ENCODE measurements at regions not wholly inside any gene's neighbourhood (a gene's known extent, or its start where the extent isn't known, plus 50 kb on each side); places are given as distances from the start of the nearest gene placed in this dataset.

- H3K4me2 ChIP-seq, result no peak overlapping the region
- H3K4me3 ChIP-seq, result no peak overlapping the region
- TF ChIP-seq HOXB5 (CRISPR knock-in tag; IDR thresholded peaks at IDR 0.05) (no peak), POLR2AphosphoS2 (conservative IDR thresholded peaks at IDR 0.05; ENCODE audit: low read length) (no peak), E2F6 (IDR thresholded peaks at IDR 0.05; ENCODE audit: borderline replicate concordance, low read depth) (no peak), SMC3 (IDR thresholded peaks at IDR 0.05) (no peak), ZSCAN20 (CRISPR knock-in tag; IDR thresholded peaks at IDR 0.05) (no peak), RNF2 (IDR thresholded peaks at IDR 0.05; ENCODE audit: borderline replicate concordance, low read depth) (no peak), USF2 (IDR thresholded peaks at IDR 0.05) (no peak), KDM5A (IDR thresholded peaks at IDR 0.05) (no peak), CHD2 (IDR thresholded peaks at IDR 0.05; ENCODE audit: low read length, partially characterized antibody) (no peak), RAD21 (conservative IDR thresholded peaks at IDR 0.05 in 1 of 2, IDR thresholded peaks at IDR 0.05 in 1 of 2) (no peak), MAZ (IDR thresholded peaks at IDR 0.05; ENCODE audit: borderline replicate concordance, low read depth, low read length) (no peak), JUNB (IDR thresholded peaks at IDR 0.05) (no peak), CHD4 (IDR thresholded peaks at IDR 0.05; ENCODE audit: borderline replicate concordance) (no peak), EHMT2 (IDR thresholded peaks at IDR 0.05; ENCODE audit: low read depth) (no peak)
- TF ChIP-seq, protein P1, sequence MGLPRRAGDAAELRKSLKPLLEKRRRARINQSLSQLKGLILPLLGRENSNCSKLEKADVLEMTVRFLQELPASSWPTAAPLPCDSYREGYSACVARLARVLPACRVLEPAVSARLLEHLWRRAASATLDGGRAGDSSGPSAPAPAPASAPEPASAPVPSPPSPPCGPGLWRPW (IDR thresholded peaks at IDR 0.05), result no peak
- TF ChIP-seq, protein P2, sequence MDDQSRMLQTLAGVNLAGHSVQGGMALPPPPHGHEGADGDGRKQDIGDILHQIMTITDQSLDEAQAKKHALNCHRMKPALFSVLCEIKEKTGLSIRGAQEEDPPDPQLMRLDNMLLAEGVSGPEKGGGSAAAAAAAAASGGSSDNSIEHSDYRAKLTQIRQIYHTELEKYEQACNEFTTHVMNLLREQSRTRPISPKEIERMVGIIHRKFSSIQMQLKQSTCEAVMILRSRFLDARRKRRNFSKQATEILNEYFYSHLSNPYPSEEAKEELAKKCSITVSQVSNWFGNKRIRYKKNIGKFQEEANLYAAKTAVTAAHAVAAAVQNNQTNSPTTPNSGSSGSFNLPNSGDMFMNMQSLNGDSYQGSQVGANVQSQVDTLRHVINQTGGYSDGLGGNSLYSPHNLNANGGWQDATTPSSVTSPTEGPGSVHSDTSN (IDR thresholded peaks at IDR 0.05), result no peak
- WGBS (ENCODE audit: missing lambda C conversion rate), result 29% methylated on average over 5 of the region's 5 CpGs
- no peaks in the 10 kb centered on the region for H3K4me1 ChIP-seq
- ChIA-PET CTCF (no interaction called here), POLR2A (no interaction called here)
- H3K9me3 ChIP-seq, result no peaks in the 10 kb centered on the region
- ATAC-seq (no peak), DNase-seq (ENCODE audit: low read depth in 1 of 2, low spot score in 1 of 2) (no peak), FAIRE-seq (no peak)
- H3K27ac ChIP-seq, result no peak overlapping the region
Observed at GRCh38 chr21:24938573-24938972, 668.7 kb downstream of the MRPL39 start.

DNA sequence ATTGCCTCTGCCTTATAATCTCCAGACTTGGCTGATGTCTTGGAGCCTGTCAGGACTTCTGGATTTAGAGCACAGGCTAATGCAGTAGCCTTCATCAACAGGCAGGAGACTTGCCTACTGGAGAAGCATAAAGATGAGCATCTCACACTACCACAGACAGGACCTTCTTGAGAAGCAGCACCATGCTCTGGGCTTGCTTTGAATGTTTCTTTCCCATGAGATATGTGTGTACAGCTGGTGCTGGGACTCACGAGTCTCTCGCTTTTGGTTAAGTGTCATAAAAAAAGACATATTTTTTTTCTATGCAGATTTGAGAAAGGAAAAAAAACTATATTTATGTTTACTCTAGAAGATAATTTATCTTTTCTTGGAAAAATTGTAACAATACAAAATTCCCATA, 671.3 kb downstream of the MRPL39 start:
- ATAC-seq (no peak), FAIRE-seq (no peak), DNase-seq (ENCODE audit: low read depth in 1 of 2, low spot score in 1 of 2) (no peak)
- Histone ChIP-seq H3K27ac (no peak overlapping the region), H3K4me1 (no peaks in the 10 kb centered on the region), H3K4me2 (no peak overlapping the region), H3K4me3 (no peak overlapping the region), H3K9me3 (no peaks in the 10 kb centered on the region)
- ChIA-PET CTCF (no interaction called here), POLR2A (no interaction called here)
- TF ChIP-seq MYC (IDR thresholded peaks at IDR 0.05; ENCODE audit: borderline replicate concordance, low read length) (no peak), MAZ (IDR thresholded peaks at IDR 0.05; ENCODE audit: borderline replicate concordance, low read depth, low read length) (no peak), RCOR1 (IDR thresholded peaks at IDR 0.05; ENCODE audit: low read depth, low read length) (no peak), ZSCAN20 (CRISPR knock-in tag; IDR thresholded peaks at IDR 0.05) (no peak)
- 0% methylated on average over 2 of the region's 2 CpGs for WGBS (ENCODE audit: missing lambda C conversion rate)

- Histone ChIP-seq H3K4me2 (no peak overlapping the region), H3K9me3 (no peaks in the 10 kb centered on the region), H3K27ac (no peak overlapping the region), H3K4me1 (no peaks in the 10 kb centered on the region), H3K4me3 (no peak overlapping the region)
- no peak for ATAC-seq
- 0% methylated on average over 1 of the region's 1 CpG for WGBS (ENCODE audit: missing lambda C conversion rate)
- TF ChIP-seq FOSB (CRISPR knock-in tag; IDR thresholded peaks at IDR 0.05), result no peak
- no peak for DNase-seq (ENCODE audit: low read depth in 1 of 2, low spot score in 1 of 2)
- no peak for FAIRE-seq
- ChIA-PET POLR2A (no interaction called here), CTCF (no interaction called here)
Observed at GRCh38 chr21:24910591-24910990, 696.7 kb downstream of the MRPL39 start.

Measured in A549 (cell line).